NOMO-1 treated with dmso at 0.1 percent for 144 hours (cell line): ENCODE measurements at regions not wholly inside any gene's neighbourhood (a gene's known extent, or its start where the extent isn't known, plus 50 kb on each side); places are given as distances from the start of the nearest gene placed in this dataset.
"Not testable (repeated sequence)": the region's sequence is repeated elsewhere in the genome, so short reads cannot be mapped to it uniquely, and the experiment has no call there.

Source experiments
- DNase-seq: peaks from one replicate; lab custom pipeline; 2025; ENCODE audit not compliant: unreplicated experiment; lab: John Stamatoyannopoulos, UW

DNA sequence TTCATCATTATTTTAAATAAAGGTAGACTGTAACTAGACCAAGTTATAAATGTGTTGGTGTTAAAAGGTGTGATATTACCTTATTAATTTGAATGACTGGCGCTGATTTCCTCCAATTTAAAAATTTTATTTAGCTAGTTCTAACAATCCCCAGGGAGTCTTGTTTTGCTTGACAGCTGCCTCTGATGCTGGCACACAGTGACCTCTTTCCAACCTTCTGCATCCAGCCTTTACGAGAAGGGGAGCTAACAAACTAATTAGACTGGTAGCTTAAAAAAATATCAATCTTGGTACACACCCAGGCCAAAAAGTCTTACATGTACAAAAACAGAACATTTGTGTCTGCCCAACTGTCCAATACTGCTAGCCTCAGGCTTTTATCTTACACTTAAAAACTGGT, 51.8 kb upstream of the ENPEP start:
- DNase-seq = no peak

GRCh38 chr4:110418641-110419040, 57.3 kb upstream of the ENPEP start:
- no peak for DNase-seq

DNA sequence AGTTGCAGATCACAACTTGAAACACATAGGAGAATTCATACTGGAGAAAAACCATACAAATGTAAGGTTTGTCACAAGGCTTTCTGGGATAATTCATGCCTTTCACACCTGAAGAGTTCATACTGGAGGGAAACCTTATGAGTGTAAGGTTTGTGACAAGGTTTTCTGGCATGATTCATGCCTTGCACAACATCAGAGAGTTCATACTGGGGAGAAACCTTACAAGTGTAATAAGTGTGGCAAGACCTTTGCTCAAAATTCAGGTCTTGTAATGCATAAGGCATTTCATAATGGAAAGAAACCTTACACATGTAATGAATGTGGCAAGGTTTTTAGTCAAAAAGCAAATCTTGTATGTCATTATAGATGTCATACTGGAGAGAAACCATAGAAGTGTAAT, 58.8 kb upstream of the ENPEP start:
- DNase-seq = no peak

DNA sequence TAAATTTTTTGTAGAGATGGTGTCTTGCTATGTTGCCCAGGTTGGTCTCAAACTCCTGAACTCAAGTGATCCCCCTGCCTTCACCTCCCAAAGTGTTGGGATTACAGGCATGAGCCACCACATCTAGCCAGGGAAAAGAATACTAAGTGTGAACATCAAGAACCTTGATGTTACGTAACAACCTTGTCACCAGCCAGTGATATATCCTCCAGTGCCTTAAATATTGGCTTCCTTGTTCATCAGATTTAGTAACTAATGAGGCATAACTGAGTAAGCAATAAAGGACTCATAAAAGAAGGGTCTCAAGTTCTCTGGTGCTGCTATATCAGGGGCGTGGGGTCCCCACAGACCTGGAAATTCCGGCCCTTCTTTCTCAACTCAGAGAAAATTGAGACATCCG, 60.5 kb upstream of the ENPEP start:
- DNase-seq = no peak

- DNase-seq = no peak
These were observed 60.9 kb upstream of the ENPEP start for GRCh38 chr4:110415041-110415440.

GRCh38 chr4:110414561-110414920, 61.4 kb upstream of the ENPEP start:
- DNase-seq = no peak

DNA sequence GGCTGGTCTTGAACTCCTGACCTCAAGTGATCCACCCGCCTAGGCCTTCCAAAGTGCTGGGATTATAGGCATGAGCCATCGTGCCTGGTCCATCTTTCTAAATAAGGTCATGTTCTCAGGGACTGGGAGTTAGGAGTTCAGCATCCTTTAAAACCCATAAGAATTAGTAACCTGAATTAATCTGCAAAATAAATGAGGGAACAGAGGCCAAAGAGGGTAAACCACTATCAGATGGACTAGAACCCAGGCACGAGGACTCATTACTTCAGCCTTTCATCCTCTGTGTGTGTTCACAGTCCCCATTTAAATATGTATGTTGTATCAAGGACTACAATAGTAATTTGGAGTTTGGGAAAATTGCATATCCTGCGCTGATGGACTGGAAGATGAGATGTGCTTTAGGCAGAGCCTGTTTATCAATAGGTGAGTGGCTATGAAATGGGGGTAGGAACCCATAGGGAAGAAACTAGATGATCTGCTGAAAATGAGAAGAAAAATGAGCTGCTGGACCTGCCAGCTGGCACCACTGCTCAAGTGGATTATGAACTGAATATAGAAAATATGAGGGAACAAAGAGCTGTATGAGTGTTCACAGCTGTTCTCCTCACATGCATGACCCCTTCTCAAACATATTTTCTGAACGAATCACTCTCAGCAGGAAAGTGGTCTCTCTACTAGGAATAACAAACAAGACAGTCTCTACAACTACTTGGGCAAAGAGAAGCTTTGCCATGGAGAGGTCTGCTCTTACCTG, 62.0 kb upstream of the ENPEP start:
- DNase-seq = not testable (repeated sequence)

GRCh38 chr4:110412354-110413065, 63.4 kb upstream of the ENPEP start:
- no peak for DNase-seq

DNA sequence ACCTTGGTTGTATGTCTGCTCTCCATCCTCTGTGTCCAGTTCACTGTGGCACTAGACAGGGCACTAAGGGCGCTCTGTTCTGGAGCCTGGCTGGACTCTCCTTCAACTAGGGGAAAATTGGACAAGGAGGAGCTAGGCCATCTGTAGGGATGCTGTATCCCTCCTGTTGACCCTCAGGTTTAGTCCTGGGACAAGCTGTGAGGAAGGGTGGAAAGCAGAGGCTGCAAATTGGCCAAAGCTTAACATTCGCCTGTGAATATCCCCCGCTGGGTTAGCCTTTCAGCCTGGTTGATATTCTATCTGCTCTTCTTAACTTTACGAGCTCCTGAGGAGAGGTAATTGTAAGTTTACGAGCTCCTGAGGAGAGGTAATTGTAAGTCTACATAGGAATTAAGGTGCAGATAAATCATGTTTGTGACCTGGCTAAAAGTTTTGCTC, 64.4 kb upstream of the ENPEP start:
- DNase-seq = no peak

DNA sequence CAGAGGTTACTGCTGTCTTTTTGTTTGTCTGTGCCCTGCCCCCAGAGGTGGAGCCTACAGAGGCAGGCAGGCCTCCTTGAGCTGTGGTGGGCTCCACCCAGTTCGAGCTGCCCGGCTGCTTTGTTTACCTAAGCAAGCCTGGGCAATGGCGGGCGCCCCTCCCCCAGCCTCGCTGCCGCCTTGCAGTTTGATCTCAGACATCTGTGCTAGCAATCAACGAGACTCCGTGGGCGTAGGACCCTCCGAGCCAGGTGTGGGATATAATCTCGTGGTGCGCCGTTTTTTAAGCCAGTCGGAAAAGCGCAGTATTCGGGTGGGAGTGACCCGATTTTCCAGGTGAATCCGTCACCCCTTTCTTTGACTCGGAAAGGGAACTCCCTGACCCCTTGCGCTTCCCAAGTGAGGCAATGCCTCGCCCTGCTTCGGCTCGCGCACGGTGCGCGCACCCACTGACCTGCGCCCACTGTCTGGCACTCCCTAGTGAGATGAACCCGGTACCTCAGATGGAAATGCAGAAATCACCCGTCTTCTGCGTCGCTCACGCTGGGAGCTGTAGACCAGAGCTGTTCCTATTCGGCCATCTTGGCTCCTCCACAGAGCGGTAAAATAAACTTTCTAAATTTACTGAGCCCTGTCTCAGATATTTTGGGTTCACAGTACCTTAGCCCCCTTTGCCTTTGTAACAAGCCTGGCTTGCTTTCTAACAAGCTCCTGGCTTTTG, 64.9 kb upstream of the ENPEP start:
- not testable (repeated sequence) for DNase-seq

DNA sequence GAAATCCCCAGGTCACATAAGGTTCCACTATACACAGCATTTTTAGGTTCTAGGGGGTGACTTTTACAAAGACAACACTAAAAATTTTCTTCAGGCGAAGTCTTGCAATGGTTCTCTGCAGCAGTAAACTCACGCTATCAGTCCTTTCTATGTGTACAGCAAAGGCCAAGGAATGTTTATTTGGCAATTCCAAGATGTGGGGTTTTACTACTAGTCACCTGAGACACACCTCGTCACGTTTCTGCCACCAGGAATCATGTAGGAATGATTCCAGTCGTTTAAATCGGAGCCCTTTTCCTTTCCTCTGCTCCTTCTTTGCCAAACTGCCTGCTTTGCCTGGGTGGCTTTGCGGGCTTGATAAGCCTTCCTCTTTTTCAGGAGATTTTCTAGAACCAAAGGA, 75.9 kb upstream of the ENPEP start:
- DNase-seq = no peak

- not testable (repeated sequence) for DNase-seq
These were observed 76.9 kb upstream of the ENPEP start for GRCh38 chr4:110399046-110399445.

DNA sequence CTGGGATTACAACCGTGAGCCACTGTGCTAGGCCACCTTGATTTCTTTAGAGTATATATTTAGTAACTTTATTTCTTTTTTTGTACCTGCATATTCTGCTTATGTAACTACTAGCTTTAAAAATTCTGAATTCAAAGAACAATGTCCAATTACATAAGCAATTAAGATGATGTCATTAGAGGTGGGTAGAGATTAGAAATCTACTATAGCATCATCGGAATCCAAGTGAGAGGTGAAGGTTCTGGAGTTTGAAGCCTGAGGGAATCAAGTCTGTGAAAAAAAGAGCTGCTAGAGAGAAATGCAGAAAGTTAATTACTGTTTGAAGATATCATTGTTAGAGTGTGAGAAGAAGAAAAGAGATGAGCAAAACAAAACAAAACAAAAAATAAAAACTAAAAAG, 79.0 kb upstream of the ENPEP start:
- no peak for DNase-seq

DNA sequence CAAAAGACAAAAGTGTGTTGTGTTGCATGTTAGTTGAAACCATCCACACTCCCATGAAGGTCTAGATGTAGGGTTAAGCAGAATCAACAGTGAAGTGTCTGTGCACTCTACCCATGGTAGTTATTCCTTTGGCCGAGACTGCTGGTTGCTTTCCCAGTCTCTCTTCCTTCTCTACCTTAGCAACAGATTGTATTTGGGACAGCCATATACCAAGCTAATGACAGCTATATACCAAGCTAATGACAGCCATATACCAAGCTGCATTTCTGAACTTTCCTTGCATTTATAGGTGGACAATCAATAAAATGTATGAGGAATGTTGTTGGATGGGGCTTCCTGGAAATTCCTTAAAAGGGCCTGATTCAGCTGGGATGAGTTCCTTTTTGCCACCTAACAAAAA, 80.5 kb upstream of the ENPEP start:
- no peak for DNase-seq

- DNase-seq = no peak
These were observed 81.1 kb upstream of the ENPEP start for GRCh38 chr4:110394871-110395270.

DNA sequence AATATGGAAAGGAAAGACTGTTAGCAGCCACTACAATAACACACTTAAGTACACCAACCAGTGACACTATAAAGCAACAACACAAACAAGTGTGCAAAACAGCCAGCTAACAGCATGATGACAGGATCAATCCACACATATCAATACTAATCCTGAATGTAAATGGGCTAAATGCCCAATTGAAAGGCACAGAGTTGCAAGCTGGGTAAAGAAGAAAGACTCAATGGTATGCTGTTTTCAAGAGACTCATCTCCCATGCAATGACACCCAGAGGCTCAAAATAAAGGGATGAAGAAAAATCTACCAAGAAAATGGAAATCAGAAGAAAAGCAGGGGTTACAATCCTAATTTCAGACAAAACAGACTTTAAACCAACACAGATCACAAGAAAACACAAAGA, 94.2 kb upstream of the ENPEP start:
- DNase-seq = no peak

- no peak for DNase-seq
These were observed 103.5 kb upstream of the ENPEP start for GRCh38 chr4:110372485-110372884.

DNA sequence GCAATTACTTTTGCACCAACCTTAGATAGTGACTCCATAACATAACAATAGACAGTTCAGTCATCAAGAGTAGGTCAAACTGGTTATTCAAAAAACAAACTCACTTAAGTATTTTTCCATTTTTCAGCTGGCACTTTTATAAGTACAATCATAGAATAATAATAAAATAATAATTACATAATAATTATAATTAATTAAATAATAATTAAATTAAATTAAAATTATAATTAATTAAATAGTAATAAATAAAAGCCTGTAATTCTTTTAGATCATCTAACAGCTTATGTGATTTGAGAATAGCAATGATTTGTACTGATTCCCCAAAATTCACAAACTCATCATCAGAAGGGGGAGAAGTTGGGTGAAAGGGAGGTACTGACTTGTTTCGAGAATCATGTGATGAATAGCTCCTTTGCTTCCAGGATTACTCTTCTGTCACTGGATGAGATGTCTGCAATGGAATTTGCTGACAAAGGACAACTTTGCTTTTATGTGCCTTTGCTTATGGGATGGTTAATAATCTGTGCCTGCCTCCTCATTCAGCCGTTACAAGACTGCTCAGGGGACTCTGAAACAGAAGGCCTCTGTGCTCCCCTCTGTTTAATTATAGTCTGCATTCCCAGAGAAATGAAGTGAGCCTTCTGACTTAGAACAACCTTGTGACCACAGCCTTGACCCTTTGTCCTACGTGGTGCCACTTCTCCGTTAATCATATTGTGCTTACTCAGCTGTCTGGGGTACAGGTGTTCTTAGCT, 104.8 kb upstream of the ENPEP start:
- DNase-seq = no peak

GRCh38 chr4:110368409-110368808, 107.5 kb upstream of the ENPEP start:
- no peak for DNase-seq

GRCh38 chr4:110367156-110367555, 108.8 kb upstream of the ENPEP start:
- DNase-seq = no peak

DNA sequence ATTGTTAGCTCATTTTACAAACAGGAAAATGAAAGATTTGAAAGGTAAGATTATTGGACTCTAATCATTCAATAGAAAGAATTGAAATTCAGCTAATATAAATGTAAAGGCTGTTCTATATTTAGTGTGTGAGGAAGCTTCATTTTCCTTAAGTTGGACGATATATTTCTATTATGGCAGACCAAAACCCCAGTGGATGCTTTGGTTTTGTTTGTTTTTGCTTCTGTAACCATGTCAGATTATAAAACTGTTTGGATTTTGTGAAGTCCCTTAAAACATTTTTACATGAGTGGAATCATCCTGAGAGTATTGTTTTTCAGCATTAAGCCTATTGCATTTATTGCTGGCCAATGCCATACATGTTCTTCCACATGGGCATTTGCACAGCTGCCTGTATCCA, 110.2 kb upstream of the ENPEP start:
- DNase-seq = no peak
